Activated T-helper 17 cell treated with anti-CD3 and anti-CD28 coated beads, Interleukin-2, amount 50 U/mL, for 72 hours (primary cell): ENCODE measurements at regions not wholly inside any gene's neighbourhood (a gene's known extent, or its start where the extent isn't known, plus 50 kb on each side); places are given as distances from the start of the nearest gene placed in this dataset.

Source experiments
- ATAC-seq: fragments of 150-1000 bp; cut with Tn5 transposase; replicated peaks from 2 replicates; pipeline ENCODE4 v1.10.0; 2021; ENCODE audit warnings: mild to moderate bottlenecking, moderate library complexity
- H3K27ac Mint-ChIP-seq: one replicate; pipeline ENCODE4 v1.8.0; 2022; ENCODE audit warnings: mixed read lengths
- H3K27me3 Mint-ChIP-seq: one replicate; pipeline ENCODE4 v1.8.0; 2022; ENCODE audit warnings: mixed read lengths
- H3K36me3 Mint-ChIP-seq: one replicate; pipeline ENCODE4 v1.8.0; 2022; ENCODE audit warnings: low read depth, mild to moderate bottlenecking, mixed read lengths
- H3K4me1 Mint-ChIP-seq: one replicate; pipeline ENCODE4 v1.8.0; 2022; ENCODE audit warnings: mixed read lengths
- H3K4me3 Mint-ChIP-seq: one replicate; pipeline ENCODE4 v1.8.0; 2022; ENCODE audit warnings: mild to moderate bottlenecking, mixed read lengths
- H3K9me3 Mint-ChIP-seq: one replicate; pipeline ENCODE4 v1.8.0; 2022; ENCODE audit warnings: mixed read lengths

DNA sequence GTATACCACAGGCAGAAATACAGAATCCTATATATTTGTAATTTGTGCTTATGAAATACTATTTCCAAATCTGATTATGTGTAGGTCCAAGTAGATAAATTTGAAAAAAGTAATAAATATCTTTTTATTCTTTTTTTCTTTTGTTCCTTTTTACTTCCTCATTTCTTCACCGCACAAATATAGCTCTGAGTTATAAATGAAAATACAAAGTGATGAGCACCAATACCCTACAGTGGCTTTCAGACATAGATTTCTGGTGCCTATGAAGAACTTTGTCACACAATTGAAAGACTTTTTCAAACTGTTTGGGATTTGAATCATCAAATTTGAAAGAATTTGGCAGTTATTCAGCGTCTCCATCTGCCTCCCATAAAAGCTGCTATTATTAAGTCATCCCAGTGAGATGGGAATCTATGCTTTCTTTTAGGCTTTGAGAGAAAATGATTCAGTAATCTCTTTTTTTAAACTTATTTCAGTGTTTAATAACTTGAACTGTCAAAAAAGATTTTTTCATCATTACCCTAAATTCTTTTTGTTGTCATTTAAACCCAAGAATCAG lies 363.6 kb upstream of the GOLIM4 start:
- H3K4me3 Mint-ChIP-seq: no peak overlapping the region
- H3K9me3 Mint-ChIP-seq: peaks cover 13% of the 10 kb centered on the region
- no peaks in the 10 kb centered on the region for H3K27me3 Mint-ChIP-seq
- no peak overlapping the region for H3K27ac Mint-ChIP-seq
- no peak for ATAC-seq
- H3K36me3 Mint-ChIP-seq: no peaks in the 10 kb centered on the region
- no peaks in the 10 kb centered on the region for H3K4me1 Mint-ChIP-seq

DNA sequence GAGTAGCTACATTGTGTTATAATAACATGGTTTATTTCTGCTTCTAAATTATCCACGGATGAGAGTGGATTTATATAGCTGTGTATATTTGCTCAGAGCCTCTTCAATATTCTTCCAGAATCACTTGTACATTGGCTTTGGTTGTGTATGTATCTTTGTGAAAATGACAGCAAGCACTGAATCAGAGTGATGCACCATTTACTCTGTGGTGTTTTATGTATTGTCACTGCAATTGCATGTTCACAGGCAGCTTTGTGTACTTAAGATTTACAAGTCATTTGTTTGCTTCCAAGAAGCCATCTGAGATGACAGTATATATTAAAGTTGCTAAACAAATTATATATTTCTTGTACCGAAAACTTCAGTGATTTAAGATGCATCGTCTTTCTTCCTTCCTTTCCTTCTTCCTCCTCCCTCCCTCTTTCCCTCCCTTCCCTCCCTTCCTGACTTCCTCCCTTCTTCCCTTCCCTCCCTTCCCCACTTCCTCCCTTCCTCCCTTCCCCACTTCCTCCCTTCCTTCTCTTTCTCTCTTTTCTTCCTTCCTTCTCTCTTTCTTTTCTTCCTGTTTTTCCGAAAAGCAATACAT lies 362.3 kb upstream of the GOLIM4 start:
- no peak for ATAC-seq
- H3K36me3 Mint-ChIP-seq: no peaks in the 10 kb centered on the region
- H3K27me3 Mint-ChIP-seq: no peaks in the 10 kb centered on the region
- H3K9me3 Mint-ChIP-seq: peaks cover 13% of the 10 kb centered on the region
- H3K4me3 Mint-ChIP-seq: no peak overlapping the region
- no peaks in the 10 kb centered on the region for H3K4me1 Mint-ChIP-seq
- H3K27ac Mint-ChIP-seq: no peak overlapping the region

DNA sequence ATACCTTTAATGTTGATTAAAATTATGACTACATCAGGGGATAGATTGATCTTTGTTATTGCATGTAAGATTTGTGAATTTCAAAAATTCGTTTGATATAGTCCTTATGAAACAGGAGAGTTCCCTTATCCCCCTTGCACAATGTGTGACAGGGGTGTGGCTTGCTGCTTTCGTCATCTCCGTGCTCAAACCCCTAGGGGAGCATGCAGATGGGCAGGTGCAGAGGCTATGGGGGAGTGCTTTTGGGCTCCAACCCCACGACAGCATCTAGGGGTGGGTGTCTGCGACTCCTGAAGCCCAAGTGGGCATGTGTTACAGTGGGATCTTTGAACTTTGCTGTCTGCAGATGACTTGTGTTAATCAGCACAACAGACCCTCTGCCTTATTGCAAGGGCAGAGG lies 360.1 kb upstream of the GOLIM4 start:
- no peak for ATAC-seq
- H3K36me3 Mint-ChIP-seq: no peaks in the 10 kb centered on the region
- no peak overlapping the region for H3K27ac Mint-ChIP-seq
- H3K4me3 Mint-ChIP-seq: no peak overlapping the region
- H3K4me1 Mint-ChIP-seq: no peaks in the 10 kb centered on the region
- H3K27me3 Mint-ChIP-seq: no peaks in the 10 kb centered on the region
- H3K9me3 Mint-ChIP-seq: peaks cover 9% of the 10 kb centered on the region

- no peaks in the 10 kb centered on the region for H3K36me3 Mint-ChIP-seq
- ATAC-seq: no peak
- no peaks in the 10 kb centered on the region for H3K4me1 Mint-ChIP-seq
- H3K27me3 Mint-ChIP-seq: no peaks in the 10 kb centered on the region
- no peak overlapping the region for H3K4me3 Mint-ChIP-seq
- peaks cover 9% of the 10 kb centered on the region for H3K9me3 Mint-ChIP-seq
- no peak overlapping the region for H3K27ac Mint-ChIP-seq
Observed at GRCh38 chr3:168453623-168454022, 357.9 kb upstream of the GOLIM4 start.

GRCh38 chr3:168443965-168444364 lies 348.2 kb upstream of the GOLIM4 start:
- Mint-ChIP-seq H3K27ac (no peak overlapping the region), H3K36me3 (no peaks in the 10 kb centered on the region), H3K27me3 (no peaks in the 10 kb centered on the region), H3K9me3 (no peaks in the 10 kb centered on the region), H3K4me1 (no peaks in the 10 kb centered on the region), H3K4me3 (no peak overlapping the region)
- ATAC-seq: no peak

GRCh38 chr3:168442502-168442901 lies 346.8 kb upstream of the GOLIM4 start:
- no peak for ATAC-seq
- Mint-ChIP-seq H3K9me3 (no peaks in the 10 kb centered on the region), H3K27ac (no peak overlapping the region), H3K36me3 (no peaks in the 10 kb centered on the region), H3K4me1 (no peaks in the 10 kb centered on the region), H3K4me3 (no peak overlapping the region), H3K27me3 (no peaks in the 10 kb centered on the region)

DNA sequence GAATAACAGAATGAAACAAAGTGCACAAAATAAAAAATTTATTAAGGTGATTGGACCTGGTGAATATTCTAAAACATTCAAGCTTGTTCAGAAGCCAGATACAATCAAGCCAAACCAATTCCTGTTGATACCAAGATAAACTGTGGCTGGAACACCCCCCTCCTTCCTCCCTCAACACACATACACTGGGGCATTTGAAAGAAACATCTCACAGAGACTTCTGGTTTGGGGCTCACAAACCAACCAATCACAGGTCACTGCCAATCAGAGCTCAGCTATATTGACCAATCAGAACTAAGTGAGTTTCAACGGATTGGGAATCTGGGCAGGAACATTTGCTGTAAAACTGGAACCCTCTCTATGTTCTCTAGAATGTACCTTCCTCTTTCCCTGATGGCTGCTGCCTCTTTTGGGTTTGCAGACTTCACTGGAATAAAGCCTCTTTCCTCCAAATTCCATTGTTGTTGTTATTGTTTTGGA lies 340.6 kb upstream of the GOLIM4 start:
- H3K4me3 Mint-ChIP-seq: no peak overlapping the region
- no peaks in the 10 kb centered on the region for H3K27me3 Mint-ChIP-seq
- H3K4me1 Mint-ChIP-seq: no peaks in the 10 kb centered on the region
- no peak for ATAC-seq
- no peaks in the 10 kb centered on the region for H3K36me3 Mint-ChIP-seq
- peaks cover 4% of the 10 kb centered on the region for H3K9me3 Mint-ChIP-seq
- no peak overlapping the region for H3K27ac Mint-ChIP-seq

DNA sequence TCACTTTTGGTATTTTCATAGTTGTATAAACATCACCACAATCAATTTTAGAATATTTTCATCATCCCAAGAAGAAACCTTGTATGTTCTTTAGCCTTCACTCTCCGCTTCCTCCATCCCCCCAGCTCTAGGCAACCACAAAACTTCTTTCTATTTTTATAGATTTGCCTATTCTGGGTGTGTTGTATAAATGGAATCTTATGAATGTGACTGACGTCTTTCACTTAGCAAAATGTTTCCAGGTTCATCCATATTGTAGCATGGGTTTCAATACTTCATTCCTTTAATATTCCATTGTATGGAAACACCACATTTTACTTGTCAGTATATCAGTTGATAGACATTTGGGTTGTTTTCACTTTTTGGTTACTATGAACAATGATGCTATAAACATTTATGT lies 335.8 kb upstream of the GOLIM4 start:
- Mint-ChIP-seq H3K9me3 (peaks cover 4% of the 10 kb centered on the region), H3K4me1 (no peaks in the 10 kb centered on the region), H3K27me3 (no peaks in the 10 kb centered on the region), H3K27ac (no peak overlapping the region), H3K36me3 (no peaks in the 10 kb centered on the region), H3K4me3 (no peak overlapping the region)
- no peak for ATAC-seq

DNA sequence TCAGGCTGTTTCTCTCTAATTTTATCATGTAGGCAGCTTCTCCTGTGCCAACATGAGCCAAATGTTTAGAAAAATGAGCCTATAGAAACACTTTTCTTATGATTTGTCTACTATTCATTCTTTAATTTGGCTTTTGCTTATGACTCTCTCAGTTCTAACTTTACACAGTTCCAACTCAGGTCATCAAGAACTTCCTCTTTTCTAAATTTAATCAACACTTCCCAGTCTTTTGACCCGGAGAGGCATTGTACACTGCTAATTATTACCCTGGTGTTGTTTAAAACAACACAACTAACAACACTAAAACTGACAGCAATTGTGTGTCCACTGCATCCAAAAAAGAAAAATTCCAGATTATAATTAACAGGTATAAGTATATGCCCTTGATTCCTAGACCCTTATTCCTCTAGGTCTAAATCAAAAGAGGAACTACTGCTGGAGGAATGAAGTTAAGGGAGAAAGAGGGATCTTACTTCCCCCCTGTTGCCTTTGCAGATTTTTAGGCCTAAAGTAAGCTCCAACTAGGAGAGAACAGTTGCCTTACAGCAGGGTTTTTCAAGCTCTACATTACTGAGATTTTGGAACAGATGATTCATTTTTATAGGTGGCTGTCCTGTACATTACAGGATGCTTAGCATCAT lies 332.2 kb upstream of the GOLIM4 start:
- H3K36me3 Mint-ChIP-seq: no peaks in the 10 kb centered on the region
- ATAC-seq: no peak
- H3K4me3 Mint-ChIP-seq: no peak overlapping the region
- no peaks in the 10 kb centered on the region for H3K4me1 Mint-ChIP-seq
- no peaks in the 10 kb centered on the region for H3K27me3 Mint-ChIP-seq
- H3K27ac Mint-ChIP-seq: no peak overlapping the region
- H3K9me3 Mint-ChIP-seq: no peaks in the 10 kb centered on the region

GRCh38 chr3:168427156-168427555 lies 331.4 kb upstream of the GOLIM4 start:
- Mint-ChIP-seq H3K4me3 (no peak overlapping the region), H3K4me1 (no peaks in the 10 kb centered on the region), H3K36me3 (no peaks in the 10 kb centered on the region), H3K9me3 (no peaks in the 10 kb centered on the region), H3K27ac (no peak overlapping the region), H3K27me3 (no peaks in the 10 kb centered on the region)
- no peak for ATAC-seq

- no peaks in the 10 kb centered on the region for H3K9me3 Mint-ChIP-seq
- no peak overlapping the region for H3K4me3 Mint-ChIP-seq
- H3K27me3 Mint-ChIP-seq: no peaks in the 10 kb centered on the region
- H3K27ac Mint-ChIP-seq: no peak overlapping the region
- ATAC-seq: no peak
- H3K4me1 Mint-ChIP-seq: no peaks in the 10 kb centered on the region
- no peaks in the 10 kb centered on the region for H3K36me3 Mint-ChIP-seq
Observed at GRCh38 chr3:168425936-168426595, 330.3 kb upstream of the GOLIM4 start.

DNA sequence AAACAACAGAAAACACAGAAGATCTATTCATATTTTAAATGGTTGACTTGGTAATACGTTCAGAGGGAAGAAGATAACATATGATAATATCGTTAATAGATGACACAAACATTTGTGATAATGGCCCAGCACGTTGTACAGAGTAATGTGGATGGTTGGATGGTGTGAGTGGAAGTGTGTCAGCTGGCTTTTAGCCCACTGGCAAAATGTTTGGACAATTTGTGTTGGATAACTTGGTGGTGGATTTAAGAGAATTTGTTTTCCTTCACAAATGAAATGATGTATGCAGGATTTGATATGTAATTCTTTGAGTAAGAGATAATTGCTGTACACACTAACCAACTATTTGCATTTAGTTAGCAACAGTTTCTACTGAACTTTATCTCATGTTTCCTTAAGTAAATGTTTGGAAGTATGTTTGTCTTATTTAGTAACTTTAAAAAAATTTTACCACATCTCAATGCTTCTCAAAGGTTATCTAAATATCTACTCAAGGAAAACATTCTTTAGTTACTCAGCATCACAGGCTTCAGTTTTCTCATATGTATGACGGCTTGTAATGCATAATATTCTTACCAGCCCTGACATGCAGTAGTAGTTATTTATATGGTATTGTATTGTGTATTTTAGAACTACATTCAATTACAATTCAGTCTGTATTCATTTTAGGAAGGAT lies 328.5 kb upstream of the GOLIM4 start:
- no peaks in the 10 kb centered on the region for H3K36me3 Mint-ChIP-seq
- H3K4me3 Mint-ChIP-seq: no peak overlapping the region
- no peaks in the 10 kb centered on the region for H3K4me1 Mint-ChIP-seq
- H3K9me3 Mint-ChIP-seq: no peaks in the 10 kb centered on the region
- no peak overlapping the region for H3K27ac Mint-ChIP-seq
- no peaks in the 10 kb centered on the region for H3K27me3 Mint-ChIP-seq
- ATAC-seq: no peak

- no peak for ATAC-seq
- Mint-ChIP-seq H3K9me3 (no peaks in the 10 kb centered on the region), H3K4me3 (no peak overlapping the region)
Observed at GRCh38 chr3:168422843-168423242, 327.1 kb upstream of the GOLIM4 start.

GRCh38 chr3:168419091-168419490 lies 323.4 kb upstream of the GOLIM4 start:
- no peaks in the 10 kb centered on the region for H3K4me1 Mint-ChIP-seq
- no peak overlapping the region for H3K27ac Mint-ChIP-seq
- H3K27me3 Mint-ChIP-seq: no peaks in the 10 kb centered on the region
- no peaks in the 10 kb centered on the region for H3K9me3 Mint-ChIP-seq
- H3K36me3 Mint-ChIP-seq: no peaks in the 10 kb centered on the region
- no peak for ATAC-seq
- no peak overlapping the region for H3K4me3 Mint-ChIP-seq

More at GRCh38 chr3:168422843-168423242, 327.1 kb upstream of the GOLIM4 start:
- H3K27me3 Mint-ChIP-seq: no peaks in the 10 kb centered on the region
- H3K36me3 Mint-ChIP-seq: no peaks in the 10 kb centered on the region
- H3K27ac Mint-ChIP-seq: no peak overlapping the region
- H3K4me1 Mint-ChIP-seq: no peaks in the 10 kb centered on the region
